ENCODE measurements at regions not wholly inside any gene's neighbourhood (a gene's known extent, or its start where the extent isn't known, plus 50 kb on each side); places are given as distances from the start of the nearest gene placed in this dataset.

DNA sequence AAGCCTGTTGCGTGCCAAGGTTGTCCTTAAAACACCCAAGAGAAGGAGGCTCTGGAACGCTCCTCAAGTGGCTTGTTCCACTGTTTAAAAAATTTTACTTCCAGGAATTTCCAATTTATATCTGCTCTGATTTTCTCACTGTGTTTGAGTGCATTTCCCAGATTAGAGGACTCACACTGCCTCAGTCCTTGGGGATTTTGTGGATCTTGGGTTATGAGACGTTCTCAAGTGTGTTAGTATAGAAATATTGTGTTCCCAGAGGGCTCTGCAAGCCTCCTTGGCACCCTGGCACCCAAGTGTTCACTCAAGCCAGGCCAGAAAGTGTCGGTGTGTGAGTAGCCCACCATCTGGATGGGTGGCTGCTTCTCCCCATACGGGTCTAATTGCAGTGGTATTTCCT lies 192.2 kb downstream of the SNX10 start:
- Histone ChIP-seq H3K9me3 (no peaks in the 10 kb centered on the region), H3K4me3 (no peak overlapping the region), H3K27ac (no peak overlapping the region), H3K4me1 (replicated peaks) (no peaks in the 10 kb centered on the region), H3K27me3 (replicated peaks; ENCODE audit: insufficient read depth) (no peaks in the 10 kb centered on the region), H3K36me3 (no peaks in the 10 kb centered on the region)
- intact Hi-C loops (cut with DNase I) = no loop called here
- WGBS = 94% methylated on average over 5 of the region's 5 CpGs
- no peak for TF ChIP-seq POLR2AphosphoS5 (IDR thresholded peaks at IDR 0.05)
- TF ChIP-seq CTCF (IDR thresholded peaks at IDR 0.05) = no peak
- TF ChIP-seq POLR2A (IDR thresholded peaks at IDR 0.05) = no peak
- DNase-seq (ENCODE audit: low spot score) = no peak

DNA sequence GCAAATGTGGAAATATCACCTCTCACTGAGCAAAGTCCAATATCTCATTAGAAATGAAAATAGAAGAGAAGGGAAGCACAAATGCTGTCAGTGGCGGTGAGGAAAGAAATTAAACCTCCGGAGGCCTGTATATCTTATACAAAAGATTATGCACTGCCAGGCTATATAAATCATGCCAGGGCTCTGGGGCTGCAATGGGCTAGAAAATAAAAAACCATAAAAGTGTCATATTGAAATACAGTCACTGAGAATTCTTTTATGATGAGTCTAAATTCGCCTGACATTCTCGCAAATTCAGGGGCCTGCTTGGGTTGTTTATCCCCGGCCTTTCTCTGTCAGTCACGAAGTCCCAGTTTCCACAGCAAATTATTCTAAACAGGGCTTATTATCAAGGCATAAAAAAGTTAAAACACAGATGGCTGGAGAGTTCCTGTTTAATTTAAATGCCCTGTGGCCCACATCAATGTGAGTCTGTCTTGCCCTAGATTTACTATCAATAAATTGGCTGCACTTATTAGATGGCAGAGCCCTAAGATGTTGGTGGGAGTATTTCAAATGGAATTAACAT lies 193.8 kb downstream of the SNX10 start:
- WGBS = 43% methylated on average over 6 of the region's 6 CpGs
- H3K4me3 ChIP-seq = no peak overlapping the region
- no peaks in the 10 kb centered on the region for H3K9me3 ChIP-seq
- intact Hi-C loops (cut with DNase I) = no loop called here
- DNase-seq (ENCODE audit: low spot score) = no peak
- no peaks in the 10 kb centered on the region for H3K36me3 ChIP-seq
- no peak for TF ChIP-seq POLR2A (IDR thresholded peaks at IDR 0.05)
- no peak for TF ChIP-seq POLR2AphosphoS5 (IDR thresholded peaks at IDR 0.05)
- no peak for TF ChIP-seq CTCF (IDR thresholded peaks at IDR 0.05)
- H3K27me3 ChIP-seq (replicated peaks; ENCODE audit: insufficient read depth) = no peaks in the 10 kb centered on the region
- no peaks in the 10 kb centered on the region for H3K4me1 ChIP-seq (replicated peaks)
- no peak overlapping the region for H3K27ac ChIP-seq

- Histone ChIP-seq H3K36me3 (no peaks in the 10 kb centered on the region), H3K27ac (no peak overlapping the region), H3K9me3 (no peaks in the 10 kb centered on the region), H3K4me1 (replicated peaks) (no peaks in the 10 kb centered on the region), H3K27me3 (replicated peaks; ENCODE audit: insufficient read depth) (no peaks in the 10 kb centered on the region), H3K4me3 (no peak overlapping the region)
- TF ChIP-seq CTCF (IDR thresholded peaks at IDR 0.05) = no peak
- TF ChIP-seq POLR2A (IDR thresholded peaks at IDR 0.05) = no peak
- no peak for TF ChIP-seq POLR2AphosphoS5 (IDR thresholded peaks at IDR 0.05)
- no peak for DNase-seq (ENCODE audit: low spot score)
- WGBS = 95% methylated on average over 8 of the region's 8 CpGs
- intact Hi-C loops (cut with DNase I) = no loop called here
These were observed 194.5 kb downstream of the SNX10 start for GRCh38 chr7:26486153-26486552.

GRCh38 chr7:26487780-26488515 lies 196.3 kb downstream of the SNX10 start:
- WGBS = 95% methylated on average over 5 of the region's 5 CpGs
- DNase-seq (ENCODE audit: low spot score) = no peak
- Histone ChIP-seq H3K4me3 (no peak overlapping the region), H3K36me3 (no peaks in the 10 kb centered on the region), H3K9me3 (no peaks in the 10 kb centered on the region), H3K4me1 (replicated peaks) (no peaks in the 10 kb centered on the region), H3K27ac (no peak overlapping the region), H3K27me3 (replicated peaks; ENCODE audit: insufficient read depth) (no peaks in the 10 kb centered on the region)
- no peak for TF ChIP-seq CTCF (IDR thresholded peaks at IDR 0.05)
- no peak for TF ChIP-seq POLR2A (IDR thresholded peaks at IDR 0.05)
- TF ChIP-seq POLR2AphosphoS5 (IDR thresholded peaks at IDR 0.05) = no peak
- intact Hi-C loops (cut with DNase I) = no loop called here

- intact Hi-C loops (cut with DNase I) = no loop called here
- H3K4me1 ChIP-seq (replicated peaks) = no peaks in the 10 kb centered on the region
- H3K4me3 ChIP-seq = no peak overlapping the region
- no peak overlapping the region for H3K27ac ChIP-seq
- H3K36me3 ChIP-seq = no peaks in the 10 kb centered on the region
- WGBS = 60% methylated on average over 1 of the region's 1 CpG
- no peaks in the 10 kb centered on the region for H3K27me3 ChIP-seq (replicated peaks; ENCODE audit: insufficient read depth)
- H3K9me3 ChIP-seq = no peaks in the 10 kb centered on the region
- DNase-seq (ENCODE audit: low spot score) = no peak
- TF ChIP-seq POLR2AphosphoS5 (IDR thresholded peaks at IDR 0.05) (no peak), POLR2A (IDR thresholded peaks at IDR 0.05) (no peak), CTCF (IDR thresholded peaks at IDR 0.05) (no peak)
These were observed 197.7 kb downstream of the SNX10 start for GRCh38 chr7:26489391-26489790.

All from prostate gland (tissue), 2 donors.